Kidney (tissue), 13 donors: ENCODE measurements at regions not wholly inside any gene's neighbourhood (a gene's known extent, or its start where the extent isn't known, plus 50 kb on each side); places are given as distances from the start of the nearest gene placed in this dataset.

Experiments used
- DNase-seq, 5 donors: peaks; one replicate each; pipeline ENCODE4 v3.0.0-alpha.2; 2013 to 2020
- FAIRE-seq: peaks from 2 replicates; lab custom pipeline; 2012; peaks lifted over from hg19 to GRCh38; lab: Jason Lieb, UNC
- H3K27ac ChIP-seq, 2 donors: one replicate each; pipeline ENCODE4 v1.7.0; 2013; ENCODE audit warnings: low read depth in 2 of 2, low read length in 2 of 2, inconsistent platforms in 1 of 2
- H3K27me3 ChIP-seq: one replicate; pipeline ENCODE4 v1.7.1; 2013; ENCODE audit warnings: low read length, inconsistent platforms; ENCODE audit not compliant: control insufficient read depth, insufficient read depth
- H3K36me3 ChIP-seq, 3 donors: one replicate each; pipeline versions ENCODE4 v1.7.0 to v1.7.1; 2013; ENCODE audit warnings: low read length in 3 of 3, control low read depth in 1 of 3, inconsistent platforms in 1 of 3; ENCODE audit not compliant: insufficient read depth in 3 of 3, control insufficient read depth in 2 of 3
- H3K4me1 ChIP-seq, 3 donors: one replicate each; pipeline versions ENCODE4 v1.7.0 to v1.7.1; 2013; ENCODE audit warnings: low read length in 3 of 3, inconsistent platforms in 1 of 3, low read depth in 1 of 3; ENCODE audit not compliant: control insufficient read depth in 2 of 3, insufficient read depth in 2 of 3
- H3K4me3 ChIP-seq, 3 donors: one replicate each; pipeline versions ENCODE4 v1.7.0 to v1.8.1; 2013; ENCODE audit warnings: low read length in 3 of 3, control low read depth in 1 of 3, inconsistent platforms in 1 of 3
- H3K9ac ChIP-seq, 3 donors: one replicate each; pipeline versions ENCODE4 v1.7.0 to v1.7.1; 2013; ENCODE audit warnings: low read length in 3 of 3, control low read depth in 1 of 3, inconsistent platforms in 1 of 3
- H3K9me3 ChIP-seq, 3 donors: one replicate each; pipeline versions ENCODE4 v1.7.0 to v1.7.1; 2013; ENCODE audit warnings: low read length in 3 of 3, control low read depth in 1 of 3, inconsistent platforms in 1 of 3; ENCODE audit not compliant: control insufficient read depth in 2 of 3, insufficient read depth in 1 of 3
- CTCF ChIP-seq: IDR thresholded peaks from 3 replicates; pipeline ENCODE4 v1.5.1; 2012; ENCODE audit warnings: mild to moderate bottlenecking, moderate library complexity, borderline replicate concordance; ENCODE audit not compliant: insufficient read depth; ENCODE audit errors: extremely low read depth
- intact Hi-C: fragments of 100-400 bp; cut with DNase I; formaldehyde crosslinking; loops from one replicate; pipeline ENCODE4 v1.11.1; 2022
- donor health status: control.
- donor health status: control.
- donor health status: control.
- donor health status: control.
- donor health status: control.
- donor health status: DM: yes; HTN: yes; CAD: no.
- donor health status: Normal renal cell carcinoma (clear cell type).

GRCh38 chr4:144584428-144584827 is 61.5 kb upstream of the HHIP start:
- Histone ChIP-seq H3K9ac (no peak overlapping the region), H3K36me3 (no peaks in the 10 kb centered on the region), H3K4me3 (no peak overlapping the region), H3K27ac (no peak overlapping the region), H3K27me3 (no peaks in the 10 kb centered on the region), H3K9me3 (no peaks in the 10 kb centered on the region), H3K4me1 (peaks cover 0 to 10% (median 0%) of the 10 kb centered on the region in 3 donors)
- no peak for FAIRE-seq
- intact Hi-C loops = no loop called here
- no peak for DNase-seq
- no peak for TF ChIP-seq CTCF

GRCh38 chr4:144589512-144589911 is 56.4 kb upstream of the HHIP start:
- no peak for FAIRE-seq
- DNase-seq = no peak
- TF ChIP-seq CTCF = no peak
- peaks cover 0 to 1% (median 0%) of the 10 kb centered on the region in 3 donors for H3K4me1 ChIP-seq
- no peaks in the 10 kb centered on the region for H3K36me3 ChIP-seq
- no peak overlapping the region for H3K4me3 ChIP-seq
- H3K27ac ChIP-seq = no peak overlapping the region
- no peaks in the 10 kb centered on the region for H3K27me3 ChIP-seq
- intact Hi-C loops = no loop called here
- H3K9me3 ChIP-seq = no peaks in the 10 kb centered on the region
- H3K9ac ChIP-seq = no peak overlapping the region

- no peak overlapping the region for H3K9ac ChIP-seq
- DNase-seq = no peak
- H3K27me3 ChIP-seq = no peaks in the 10 kb centered on the region
- TF ChIP-seq CTCF = no peak
- no peak for FAIRE-seq
- no peaks in the 10 kb centered on the region for H3K36me3 ChIP-seq
- no peaks in the 10 kb centered on the region for H3K9me3 ChIP-seq
- no peak overlapping the region for H3K4me3 ChIP-seq
- no peaks in the 10 kb centered on the region for H3K4me1 ChIP-seq
- intact Hi-C loops = no loop called here
- H3K27ac ChIP-seq = no peak overlapping the region
These were observed 55.9 kb upstream of the HHIP start for GRCh38 chr4:144590020-144590419.

DNA sequence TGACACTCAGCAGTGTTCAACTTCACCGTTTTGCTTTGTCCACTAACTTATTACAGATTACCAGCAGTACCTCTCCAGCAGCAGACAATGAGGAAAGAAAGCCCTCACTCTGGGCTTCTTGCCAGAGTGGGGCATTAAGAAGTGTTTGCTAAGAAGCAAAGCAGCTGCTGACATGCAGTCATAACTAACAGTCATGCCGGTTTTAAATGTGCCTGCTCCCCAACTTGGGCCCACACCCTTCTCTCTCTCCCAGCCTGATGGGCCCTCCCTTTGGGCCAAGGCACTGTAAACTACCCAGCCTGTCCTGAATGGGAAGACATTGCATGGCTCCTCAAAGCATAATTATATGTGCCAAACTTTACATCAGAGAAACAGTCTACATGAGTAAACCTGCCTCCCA is 54.6 kb upstream of the HHIP start:
- Histone ChIP-seq H3K4me1 (no peaks in the 10 kb centered on the region), H3K4me3 (no peak overlapping the region), H3K27me3 (no peaks in the 10 kb centered on the region), H3K9ac (no peak overlapping the region), H3K9me3 (no peaks in the 10 kb centered on the region), H3K27ac (no peak overlapping the region), H3K36me3 (no peaks in the 10 kb centered on the region)
- intact Hi-C loops = no loop called here
- FAIRE-seq (no peak), DNase-seq (peak in 1 of 5 donors; percentile 41)
- no peak for TF ChIP-seq CTCF
